G401 (cell line): ENCODE measurements at regions not wholly inside any gene's neighbourhood (a gene's known extent, or its start where the extent isn't known, plus 50 kb on each side); places are given as distances from the start of the nearest gene placed in this dataset.

Experiments used
- DNase-seq: peaks from one replicate; pipeline ENCODE4 v3.0.0-alpha.2; 2015; ENCODE audit warnings: low spot score
- in situ Hi-C: cut with HindIII; loops from 2 replicates; pipeline ENCODE4 v1.10.0; 2016; ENCODE audit warnings: low sequenced_read_pairs, mixed read lengths

DNA sequence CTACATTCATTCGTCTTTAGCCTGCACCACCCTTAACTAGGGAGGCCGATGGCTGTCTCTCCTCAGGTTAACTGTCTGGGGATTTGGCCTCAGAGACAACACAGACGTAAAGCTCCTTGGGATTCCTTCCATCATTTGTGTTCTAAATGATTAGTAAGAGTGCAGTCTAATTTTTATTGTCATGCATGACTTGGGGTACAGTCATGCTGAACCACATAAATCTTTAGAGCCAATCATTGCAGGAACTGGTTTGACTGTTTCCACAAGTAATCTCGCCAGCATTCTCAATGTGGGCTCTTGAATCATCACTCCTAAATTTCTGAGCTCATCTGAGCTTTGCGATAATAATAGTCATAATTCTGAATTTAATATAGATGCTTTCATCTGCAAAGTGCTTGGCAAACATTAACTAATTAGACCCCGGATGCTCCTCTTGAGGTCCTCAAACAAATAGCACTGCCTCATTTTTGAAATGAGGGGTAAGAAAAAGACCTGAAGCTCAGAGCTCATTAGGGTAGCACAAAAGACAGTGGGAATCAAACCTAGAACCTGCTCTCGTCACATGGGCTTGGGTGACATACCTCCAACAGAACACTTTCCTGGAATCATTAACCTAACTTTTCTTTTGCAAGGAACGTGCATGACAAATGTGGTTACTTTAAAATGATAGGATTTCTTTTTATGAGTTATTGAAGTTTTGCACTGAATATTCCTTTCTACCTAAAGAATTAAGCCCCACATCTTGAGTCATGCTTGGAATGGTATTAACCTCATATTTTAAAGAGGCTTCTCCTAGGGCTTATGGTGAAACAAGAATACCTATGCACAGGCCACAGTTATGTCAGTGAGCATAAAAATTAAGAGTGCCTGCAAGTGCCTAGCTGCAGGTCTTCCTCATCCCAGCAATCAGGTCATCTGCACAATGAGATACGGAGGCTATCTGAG lies 118.9 kb upstream of the NRP1 start:
- no peak for DNase-seq
- in situ Hi-C loops: no loop called here

GRCh38 chr10:33448421-33449140 lies 114.1 kb upstream of the NRP1 start:
- in situ Hi-C loops: no loop called here

GRCh38 chr10:33441561-33441960 lies 107.1 kb upstream of the NRP1 start:
- in situ Hi-C loops: no loop called here
- DNase-seq: no peak

More at GRCh38 chr10:33448421-33449140, 114.1 kb upstream of the NRP1 start:
- no peak for DNase-seq

- in situ Hi-C loops: no loop called here
These were observed 100.5 kb upstream of the NRP1 start for GRCh38 chr10:33434933-33435332.

GRCh38 chr10:33428682-33429081 lies 94.2 kb upstream of the NRP1 start:
- in situ Hi-C loops: no loop called here

More at GRCh38 chr10:33434933-33435332, 100.5 kb upstream of the NRP1 start:
- DNase-seq: no peak

GRCh38 chr10:33423154-33423529 lies 88.7 kb upstream of the NRP1 start:
- in situ Hi-C loops: no loop called here
- no peak for DNase-seq

More at GRCh38 chr10:33428682-33429081, 94.2 kb upstream of the NRP1 start:
- DNase-seq: no peak

- in situ Hi-C loops: no loop called here
- DNase-seq: no peak
These were observed 88.1 kb upstream of the NRP1 start for GRCh38 chr10:33422471-33423153.

DNA sequence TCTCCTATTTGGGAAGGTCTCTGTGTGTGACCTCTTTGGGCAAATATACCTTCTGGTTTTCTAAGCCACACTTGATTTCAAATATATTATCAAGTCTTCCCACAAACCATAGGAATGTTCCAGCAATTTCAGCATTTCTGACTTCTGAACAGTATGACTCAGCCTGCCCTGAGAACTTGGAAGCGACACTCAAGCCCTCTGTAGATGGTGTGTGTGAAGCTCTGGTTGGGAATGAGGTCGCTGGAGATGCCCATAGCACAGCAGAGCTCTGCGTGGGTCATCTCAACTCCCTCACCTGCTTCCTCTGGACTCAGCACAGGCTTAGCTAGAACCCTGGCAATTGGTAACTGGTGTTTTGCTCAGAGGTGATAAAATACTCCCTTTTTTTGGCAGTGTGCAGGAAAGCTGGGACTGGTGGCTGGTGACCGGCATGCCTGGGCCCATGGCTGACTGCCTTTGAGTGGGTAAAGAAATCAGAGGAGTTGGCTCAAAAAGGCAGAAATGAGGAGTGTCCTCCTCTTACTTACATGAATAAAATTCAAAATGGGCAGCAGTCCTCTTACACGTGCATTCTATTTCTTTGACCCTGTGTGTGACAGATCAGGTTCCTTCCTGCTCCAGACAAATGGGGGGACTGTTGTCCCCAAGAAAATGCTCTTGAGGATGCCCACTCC lies 87.5 kb upstream of the NRP1 start:
- DNase-seq: no peak
- in situ Hi-C loops: no loop called here

GRCh38 chr10:33419311-33419710 lies 84.8 kb upstream of the NRP1 start:
- DNase-seq: no peak
- in situ Hi-C loops: no loop called here

DNA sequence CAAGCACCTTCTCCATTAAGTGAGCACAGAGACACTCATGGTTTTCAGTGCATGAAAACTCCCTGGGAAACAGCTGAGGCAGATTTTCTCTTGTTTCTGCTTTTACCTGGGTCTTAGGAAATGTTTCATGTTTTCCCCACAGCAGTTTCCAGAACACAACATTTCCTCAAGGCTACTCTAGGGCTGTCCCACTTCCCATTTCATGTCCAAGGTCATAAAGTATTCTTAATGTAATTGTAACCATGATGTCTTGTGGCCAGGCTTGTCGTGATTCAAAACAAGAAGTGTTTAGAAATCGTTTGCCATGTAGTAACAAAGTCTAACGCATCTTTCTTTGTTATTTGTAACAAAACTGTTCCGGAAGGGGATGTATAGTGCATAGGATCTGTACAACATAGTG lies 83.8 kb upstream of the NRP1 start:
- in situ Hi-C loops: no loop called here
- no peak for DNase-seq

DNA sequence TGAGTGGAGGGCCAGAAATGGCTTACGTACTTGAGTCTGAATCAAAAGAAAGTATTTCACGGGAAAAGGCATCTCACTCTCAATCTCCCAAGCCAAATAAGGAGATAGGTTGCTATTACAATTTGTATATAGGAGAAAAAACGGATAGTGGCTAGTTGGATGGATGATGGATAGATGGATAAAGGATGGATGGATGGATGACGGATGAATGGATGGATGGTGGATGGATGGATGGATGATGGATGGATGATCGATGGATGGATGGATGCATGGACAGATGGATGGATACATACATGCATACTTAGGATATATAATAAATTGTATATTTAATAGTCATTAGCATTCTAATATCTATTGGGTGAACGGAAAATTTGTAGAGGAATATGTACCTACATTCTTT lies 82.2 kb upstream of the NRP1 start:
- in situ Hi-C loops: no loop called here
- no peak for DNase-seq

- in situ Hi-C loops: no loop called here
- DNase-seq: no peak
These were observed 81.7 kb upstream of the NRP1 start for GRCh38 chr10:33416209-33416608.

GRCh38 chr10:33414841-33415240 lies 80.4 kb upstream of the NRP1 start:
- in situ Hi-C loops: no loop called here
- DNase-seq: no peak

DNA sequence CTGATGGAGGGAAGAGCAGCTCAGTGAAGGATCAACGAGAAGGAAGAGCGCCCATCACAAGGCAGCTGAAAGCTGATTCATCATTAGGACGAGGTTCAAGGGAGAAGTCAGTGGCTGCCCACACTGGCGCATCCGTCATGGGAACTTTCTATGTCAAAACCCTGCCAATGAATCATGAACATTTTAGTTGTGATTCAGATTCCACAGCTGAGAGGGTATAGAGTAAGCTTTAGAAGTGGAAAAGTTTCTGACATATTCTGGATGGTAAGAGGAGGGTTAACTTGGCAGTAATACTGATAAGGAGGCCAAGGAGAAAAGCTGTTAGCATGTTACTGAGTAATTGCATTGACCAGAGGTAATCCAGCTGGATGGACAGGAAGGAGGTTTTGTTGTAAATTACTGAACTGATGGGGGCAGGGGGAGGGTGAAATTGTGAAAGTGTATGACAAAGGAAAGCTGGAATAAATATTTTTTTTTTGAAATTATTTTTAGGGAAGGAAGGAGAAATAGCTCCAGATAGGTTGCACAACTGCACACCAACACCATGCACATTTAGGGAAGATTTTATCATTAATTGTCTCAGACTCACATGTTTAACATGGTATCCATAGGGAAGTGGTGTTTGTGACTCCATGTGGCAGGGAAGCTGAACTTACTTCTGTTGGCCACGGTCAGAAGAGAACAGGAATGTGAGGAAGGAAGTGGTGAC lies 78.3 kb upstream of the NRP1 start:
- no peak for DNase-seq
- in situ Hi-C loops: no loop called here

GRCh38 chr10:33412241-33412640 lies 77.8 kb upstream of the NRP1 start:
- in situ Hi-C loops: no loop called here
- no peak for DNase-seq

- in situ Hi-C loops: no loop called here
- DNase-seq: no peak
These were observed 76.4 kb upstream of the NRP1 start for GRCh38 chr10:33410860-33411234.

DNA sequence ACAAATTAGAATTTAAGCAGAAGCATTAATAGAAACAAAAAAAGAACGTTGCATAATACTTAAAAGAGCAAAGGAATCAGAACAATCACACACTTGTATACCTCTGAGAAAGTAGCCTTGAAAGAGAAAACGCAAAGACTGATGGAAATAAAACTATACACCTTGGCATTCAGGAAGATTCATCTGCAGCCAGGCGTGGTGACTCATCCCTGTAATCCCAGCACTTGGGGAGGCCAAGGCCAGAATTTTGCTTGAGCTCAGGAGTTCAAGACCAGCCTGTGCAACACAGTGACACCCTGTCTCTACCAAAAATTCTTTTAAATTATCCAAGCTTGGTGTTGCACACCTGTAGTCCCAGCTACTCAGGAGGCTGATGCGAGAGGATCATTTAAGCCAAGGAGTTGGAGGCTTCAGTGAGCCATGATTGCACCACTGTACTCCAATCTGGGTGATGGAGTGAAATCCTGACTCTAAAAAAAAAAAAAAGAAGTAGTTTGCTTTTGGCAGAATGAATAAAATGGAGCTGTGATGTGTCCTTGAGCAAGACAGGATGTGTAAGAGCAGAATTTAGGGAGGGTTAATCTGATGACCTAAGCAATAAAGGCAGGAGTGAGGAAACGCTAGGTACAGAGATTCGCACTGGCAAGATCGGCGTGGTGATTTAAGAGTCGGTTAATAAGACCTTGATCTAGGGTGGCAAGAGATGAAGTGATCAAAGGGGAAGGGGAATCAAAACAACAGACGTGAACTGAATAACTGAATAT lies 75.8 kb upstream of the NRP1 start:
- DNase-seq: no peak
- in situ Hi-C loops: no loop called here

DNA sequence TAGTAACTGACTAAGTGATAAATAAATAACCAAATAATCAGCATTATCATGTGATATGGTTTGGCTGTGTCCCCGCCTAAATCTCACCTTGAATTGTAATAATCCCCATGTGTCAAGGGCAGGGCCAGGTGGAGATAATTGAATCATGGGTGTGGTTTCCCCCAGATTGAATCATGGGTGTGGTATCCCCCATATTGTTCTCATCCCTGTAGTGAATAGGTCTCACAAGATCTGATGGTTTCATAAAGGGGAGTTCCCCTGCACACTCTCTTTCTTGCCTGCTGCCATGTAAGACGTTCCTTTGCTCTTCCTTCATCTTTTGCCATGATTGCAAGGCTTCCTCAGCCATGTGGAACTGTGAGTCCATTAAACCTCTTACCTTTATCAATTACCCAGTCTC lies 72.1 kb upstream of the NRP1 start:
- in situ Hi-C loops: no loop called here
- DNase-seq: no peak
